Fibroblast of skin of abdomen (primary cell): ENCODE measurements at regions not wholly inside any gene's neighbourhood (a gene's known extent, or its start where the extent isn't known, plus 50 kb on each side); places are given as distances from the start of the nearest gene placed in this dataset.

Experiments
- DNase-seq: peaks from one replicate; pipeline ENCODE4 v3.0.0-alpha.2; 2013

- no peak for DNase-seq
These were observed 366.4 kb downstream of the INHBA start for GRCh38 chr7:41336455-41336952.

DNA sequence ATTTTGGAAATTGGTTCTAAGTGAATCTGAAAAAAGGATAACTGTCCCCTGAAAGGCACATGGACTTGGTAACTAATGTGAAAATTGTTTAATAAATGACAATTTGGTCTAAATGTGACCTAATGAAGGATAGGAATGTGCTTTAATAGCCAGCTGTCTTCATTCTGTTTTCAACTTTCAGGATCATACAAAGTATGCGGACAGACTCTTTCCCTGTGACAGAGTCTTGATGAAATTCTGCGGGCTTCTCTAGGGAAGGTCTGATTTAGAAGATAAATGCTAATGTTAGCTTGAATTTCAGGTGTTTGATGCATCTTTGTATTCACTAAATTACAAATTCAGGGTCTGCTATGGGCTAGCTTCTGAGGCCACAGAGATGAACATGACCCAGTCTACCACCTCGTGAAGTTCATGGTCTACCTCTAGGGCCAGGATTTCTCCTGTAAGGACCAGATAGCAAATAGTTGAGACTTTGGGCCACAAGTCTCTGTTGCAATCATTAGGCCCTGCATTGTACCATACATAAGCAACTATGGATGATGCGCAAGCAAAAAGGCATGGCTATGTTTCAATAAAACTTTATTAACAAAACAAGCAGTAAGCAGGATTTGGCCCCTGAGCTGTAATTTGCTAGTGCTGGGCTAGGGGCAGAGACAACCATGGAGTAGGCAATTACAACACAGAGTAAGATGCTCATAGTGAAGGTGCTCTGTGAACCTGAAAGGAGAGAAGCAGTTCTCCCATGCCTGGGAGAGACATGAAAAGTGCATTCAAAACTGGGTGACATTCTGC, 368.6 kb downstream of the INHBA start:
- DNase-seq: peak; percentile 22

GRCh38 chr7:41333511-41333910, 369.4 kb downstream of the INHBA start:
- peak; percentile 98 for DNase-seq

GRCh38 chr7:41331194-41331593, 371.7 kb downstream of the INHBA start:
- DNase-seq: no peak

DNA sequence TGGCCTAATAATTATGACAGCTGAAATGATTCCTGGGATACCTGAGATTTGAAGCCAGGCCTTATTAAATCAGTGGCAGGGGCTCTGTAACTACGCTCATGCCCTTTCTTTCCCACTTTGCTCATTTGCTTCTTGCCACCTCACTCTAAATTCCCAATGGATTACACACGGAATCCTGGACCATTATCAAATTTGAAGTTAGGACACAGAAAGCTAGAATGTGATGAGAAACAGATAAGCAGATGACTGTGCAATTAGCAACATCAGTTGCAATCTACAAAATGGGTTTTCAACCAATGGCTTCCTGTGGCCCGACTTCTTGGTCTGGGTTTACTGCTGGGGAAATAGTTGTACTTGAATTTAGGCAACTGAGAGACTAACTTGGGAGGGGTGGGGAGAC, 374.3 kb downstream of the INHBA start:
- DNase-seq: peak; percentile 64

- peak; percentile 40 for DNase-seq
These were observed 374.8 kb downstream of the INHBA start for GRCh38 chr7:41328131-41328530.

DNA sequence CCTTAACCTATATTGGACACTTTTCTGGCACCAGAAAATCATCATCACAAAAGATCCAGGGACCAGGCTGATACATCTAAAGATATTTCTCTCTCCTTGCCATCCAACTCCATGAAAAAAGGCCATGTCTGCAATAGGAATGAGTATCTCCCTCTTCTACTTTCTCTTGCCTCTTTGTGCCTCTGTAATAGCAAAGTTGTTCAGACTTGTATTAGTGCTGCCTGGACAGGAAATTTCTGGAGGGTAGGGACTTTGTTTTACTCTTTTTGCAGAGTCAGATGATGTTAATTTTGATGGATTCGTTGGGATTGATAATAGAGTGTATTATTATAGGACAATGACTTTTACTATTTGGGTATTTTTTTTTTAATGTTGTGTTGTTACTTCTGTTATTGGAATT, 376.3 kb downstream of the INHBA start:
- no peak for DNase-seq

DNA sequence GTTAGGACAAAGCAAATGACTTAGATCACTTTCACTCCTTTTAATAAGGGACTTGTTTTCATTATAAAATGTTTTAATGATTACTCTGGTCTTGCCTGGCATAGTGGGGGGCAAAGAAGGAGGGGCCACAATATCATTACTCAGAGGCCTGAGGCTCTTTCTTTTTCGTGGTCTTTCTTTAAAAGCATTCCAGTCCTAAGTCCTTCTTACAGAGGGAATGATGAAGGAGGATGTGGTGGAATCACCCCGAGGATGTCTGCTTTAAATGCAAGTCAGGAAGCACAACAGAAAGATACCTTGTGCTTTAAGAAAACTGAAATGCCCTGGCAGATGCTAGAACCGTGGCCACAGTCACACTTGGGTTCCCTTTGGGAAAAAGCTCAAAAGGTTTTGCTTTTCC, 379.1 kb downstream of the INHBA start:
- peak; percentile 45 for DNase-seq

DNA sequence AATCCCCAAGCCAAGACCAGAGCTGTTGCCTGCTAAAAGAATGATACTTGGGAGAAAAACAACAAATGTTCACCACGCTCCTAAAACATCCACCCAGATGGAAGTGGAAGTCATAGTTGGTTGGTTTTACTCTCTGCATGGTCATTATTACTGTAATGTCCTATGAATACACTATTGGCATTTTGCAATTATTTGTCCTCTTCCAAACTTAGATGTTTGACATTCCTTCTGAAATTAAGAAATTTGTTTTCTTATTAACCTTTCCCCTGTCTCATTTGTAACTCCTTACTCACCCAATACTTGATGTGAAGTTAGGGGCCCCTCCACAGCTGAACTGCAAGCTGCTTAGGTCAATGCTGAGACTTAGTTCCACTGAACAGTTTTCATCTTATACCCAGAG, 383.3 kb downstream of the INHBA start:
- DNase-seq: no peak

DNA sequence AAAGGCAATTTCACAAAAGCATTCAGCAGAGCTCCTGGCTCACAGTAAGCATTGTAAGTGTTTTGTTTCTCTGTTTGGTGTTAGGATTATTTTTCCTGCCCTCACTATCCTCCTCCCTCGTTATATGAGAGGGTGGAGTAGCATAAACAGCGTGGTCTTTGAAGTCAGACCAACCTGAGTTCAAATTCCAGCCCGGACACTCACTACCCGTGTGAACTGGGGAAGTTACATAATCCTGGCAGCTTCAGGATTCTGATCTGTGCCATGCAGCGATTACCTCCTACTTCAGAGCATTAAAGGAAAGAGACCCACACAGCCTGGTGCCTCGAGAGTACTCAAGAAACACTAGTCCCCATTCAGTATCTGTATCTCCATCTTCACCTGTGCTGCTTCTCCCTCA, 386.5 kb downstream of the INHBA start:
- no peak for DNase-seq

DNA sequence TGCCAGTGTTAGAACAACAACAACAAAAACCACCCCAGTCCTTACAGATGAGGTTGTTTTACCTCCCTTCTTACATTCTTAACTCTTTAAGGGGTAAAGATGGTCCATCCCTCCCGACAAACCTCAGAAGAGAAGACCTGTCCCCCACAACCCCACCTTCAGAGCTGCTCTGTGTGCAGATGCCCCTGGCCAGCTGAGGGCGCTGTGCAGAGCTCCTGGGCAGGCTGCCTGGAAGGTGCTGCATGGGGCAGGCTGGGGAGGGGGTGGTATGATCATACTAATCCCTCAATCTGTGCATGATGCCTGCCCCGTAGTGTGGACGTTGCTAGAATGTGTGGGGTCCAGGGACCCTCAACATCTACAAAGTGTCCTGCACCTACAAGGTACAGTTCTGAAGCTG, 387.1 kb downstream of the INHBA start:
- DNase-seq: no peak

DNA sequence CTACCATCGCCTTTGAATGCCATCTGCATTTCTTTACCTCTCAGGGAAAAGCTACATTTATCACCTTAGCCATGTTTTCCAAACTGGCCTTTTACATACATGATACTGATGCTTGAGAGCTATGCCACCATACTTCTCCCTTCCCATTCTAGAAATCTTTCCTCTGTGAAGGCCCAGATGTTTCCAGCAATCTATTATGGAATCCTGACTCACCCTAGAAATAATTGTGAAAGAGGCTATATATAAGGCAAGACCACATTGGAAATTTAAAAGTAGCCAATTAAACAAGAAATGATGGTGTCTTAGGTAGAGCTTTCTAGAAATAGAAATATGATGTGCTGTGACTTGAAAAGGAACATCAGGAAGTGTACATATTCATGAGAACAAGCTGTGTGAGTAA, 389.7 kb downstream of the INHBA start:
- no peak for DNase-seq

DNA sequence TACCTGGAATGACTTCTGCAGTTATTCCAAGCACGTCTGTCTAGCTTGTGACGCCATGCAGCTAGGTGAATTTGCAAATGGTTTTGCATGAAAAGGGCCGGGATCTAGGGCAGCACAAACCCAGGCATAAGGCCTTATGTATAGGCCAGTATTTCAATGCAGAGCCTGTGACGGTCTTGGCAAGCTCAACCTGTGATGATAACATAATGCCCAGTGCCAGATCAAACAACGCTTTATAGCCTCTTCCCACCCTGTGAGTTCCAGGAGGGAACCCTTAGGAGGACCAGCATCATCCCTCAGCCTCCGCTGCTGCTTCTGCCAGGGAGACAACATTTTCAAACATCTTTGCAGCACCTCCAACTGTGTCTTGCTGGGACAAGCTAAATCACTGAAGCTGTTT, 390.7 kb downstream of the INHBA start:
- no peak for DNase-seq

GRCh38 chr7:41311301-41311700, 391.6 kb downstream of the INHBA start:
- no peak for DNase-seq

GRCh38 chr7:41306486-41306885, 396.4 kb downstream of the INHBA start:
- DNase-seq: peak; percentile 59

GRCh38 chr7:41305001-41305400, 397.9 kb downstream of the INHBA start:
- DNase-seq: no peak

- no peak for DNase-seq
These were observed 399.2 kb downstream of the INHBA start for GRCh38 chr7:41303709-41304108.

DNA sequence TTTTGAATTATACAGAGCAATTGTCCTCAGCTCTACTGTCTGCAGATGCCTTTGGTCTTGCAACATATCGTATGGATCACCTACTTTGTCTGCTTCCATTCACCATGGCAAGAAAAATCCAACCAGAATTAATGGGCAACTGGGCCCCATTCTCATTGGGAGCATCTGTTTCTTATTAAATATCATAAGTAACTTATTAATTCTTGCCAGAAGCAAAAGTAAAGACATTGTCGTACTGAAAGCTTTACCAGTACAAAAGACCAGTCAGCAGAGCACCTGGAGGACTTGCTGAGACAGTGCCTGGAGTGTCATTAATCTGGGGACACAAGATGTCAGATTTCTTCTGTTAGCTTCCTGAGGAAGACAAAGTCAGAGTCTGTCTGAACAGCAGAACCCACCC, 404.5 kb downstream of the INHBA start:
- peak; percentile 72 for DNase-seq

GRCh38 chr7:41297166-41297565, 405.7 kb downstream of the INHBA start:
- peak; percentile 16 for DNase-seq

DNA sequence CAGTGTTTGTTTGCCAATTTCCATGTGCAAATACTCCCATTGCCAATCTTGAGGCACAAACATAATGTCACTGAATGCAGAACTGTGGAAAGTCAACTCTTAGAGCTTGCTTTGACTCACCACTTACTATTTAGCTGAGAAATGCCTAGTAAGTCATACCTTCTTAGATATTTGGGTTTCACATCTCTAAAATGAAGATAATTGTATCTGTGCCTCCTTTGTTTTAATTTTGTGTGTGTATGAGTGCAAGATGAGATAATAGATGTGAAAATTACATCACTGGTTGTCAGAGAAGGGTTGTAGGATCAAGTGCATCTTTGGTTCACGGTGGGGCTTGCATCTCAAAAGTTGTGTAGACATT, 407.5 kb downstream of the INHBA start:
- DNase-seq: no peak

DNA sequence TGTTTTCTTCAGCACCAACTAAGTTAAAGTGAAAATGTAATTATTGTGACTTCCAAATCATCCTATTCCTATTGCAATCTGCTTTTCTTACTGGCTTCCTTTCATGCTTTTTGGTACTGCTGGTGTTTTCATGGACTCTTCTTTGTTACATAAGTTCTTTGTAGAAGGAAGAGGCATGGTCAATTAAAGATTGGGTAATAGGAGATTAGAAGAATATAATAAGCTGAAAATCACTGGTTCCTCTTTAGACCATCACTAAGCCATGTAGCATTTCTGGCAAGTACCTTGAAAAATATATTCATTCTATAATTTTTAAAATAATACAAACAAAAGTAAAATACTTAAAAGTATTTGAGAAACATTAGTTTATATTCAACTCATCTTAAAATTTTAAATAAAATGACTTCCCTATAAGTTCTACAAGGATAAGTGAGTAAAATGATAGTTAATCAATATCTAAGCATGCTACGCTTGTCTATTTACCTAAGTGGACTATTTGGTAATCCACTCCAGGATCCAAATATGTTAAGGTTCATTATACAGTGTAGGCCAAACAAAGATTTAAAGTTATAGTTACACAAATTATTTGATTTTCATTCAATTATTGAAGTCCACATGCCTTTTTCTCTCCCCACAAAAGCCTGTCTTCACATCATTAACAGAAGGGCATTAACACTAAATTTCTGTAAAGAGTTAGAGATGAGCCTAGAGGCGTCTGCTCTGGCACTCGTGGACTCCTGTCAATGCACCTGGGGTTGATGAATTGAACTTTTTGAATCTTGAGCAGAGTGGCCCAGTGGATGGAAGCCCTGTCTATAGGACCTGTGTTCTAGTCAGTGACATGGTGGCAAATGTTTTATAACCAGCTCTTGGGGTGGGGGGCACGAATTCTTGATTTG, 408.1 kb downstream of the INHBA start:
- no peak for DNase-seq

- no peak for DNase-seq
These were observed 410.4 kb downstream of the INHBA start for GRCh38 chr7:41292487-41292886.

GRCh38 chr7:41287559-41288335, 415.1 kb downstream of the INHBA start:
- no peak for DNase-seq
